ENCODE measurements at regions not wholly inside any gene's neighbourhood (a gene's known extent, or its start where the extent isn't known, plus 50 kb on each side); places are given as distances from the start of the nearest gene placed in this dataset.

- H3K4me1 Mint-ChIP-seq (ENCODE audit: low read depth), result peaks cover 6% of the 10 kb centered on the region
Measured at GRCh38 chr10:113420733-113421675, 131.8 kb upstream of the HABP2 start.

GRCh38 chr10:113422371-113422770, 130.5 kb upstream of the HABP2 start:
- H3K27ac Mint-ChIP-seq, result no peak overlapping the region
- DNase-seq (ENCODE audit: low spot score, unreplicated experiment), result no peak
- H3K36me3 Mint-ChIP-seq (ENCODE audit: insufficient read depth), result peaks cover 5% of the 10 kb centered on the region
- peaks cover 6% of the 10 kb centered on the region for H3K4me1 Mint-ChIP-seq (ENCODE audit: low read depth)
- TF ChIP-seq CTCF (IDR thresholded peaks at IDR 0.05; ENCODE audit: unreplicated experiment), result no peak
- H3K9me3 Mint-ChIP-seq (ENCODE audit: low read depth), result peaks cover 19% of the 10 kb centered on the region
- H3K4me3 Mint-ChIP-seq (ENCODE audit: low read depth), result no peak overlapping the region
- H3K27me3 Mint-ChIP-seq, result peaks cover 85% of the 10 kb centered on the region

More at GRCh38 chr10:113420733-113421675, 131.8 kb upstream of the HABP2 start:
- Mint-ChIP-seq H3K4me3 (ENCODE audit: low read depth) (no peak overlapping the region), H3K36me3 (ENCODE audit: insufficient read depth) (peaks cover 5% of the 10 kb centered on the region), H3K27ac (no peak overlapping the region), H3K27me3 (peaks cover 88% of the 10 kb centered on the region), H3K9me3 (ENCODE audit: low read depth) (peaks cover 19% of the 10 kb centered on the region)
- no peak for TF ChIP-seq CTCF (IDR thresholded peaks at IDR 0.05; ENCODE audit: unreplicated experiment)
- DNase-seq (ENCODE audit: low spot score, unreplicated experiment), result no peak

GRCh38 chr10:113423981-113424721, 128.7 kb upstream of the HABP2 start:
- H3K4me3 Mint-ChIP-seq (ENCODE audit: low read depth), result no peak overlapping the region

DNA sequence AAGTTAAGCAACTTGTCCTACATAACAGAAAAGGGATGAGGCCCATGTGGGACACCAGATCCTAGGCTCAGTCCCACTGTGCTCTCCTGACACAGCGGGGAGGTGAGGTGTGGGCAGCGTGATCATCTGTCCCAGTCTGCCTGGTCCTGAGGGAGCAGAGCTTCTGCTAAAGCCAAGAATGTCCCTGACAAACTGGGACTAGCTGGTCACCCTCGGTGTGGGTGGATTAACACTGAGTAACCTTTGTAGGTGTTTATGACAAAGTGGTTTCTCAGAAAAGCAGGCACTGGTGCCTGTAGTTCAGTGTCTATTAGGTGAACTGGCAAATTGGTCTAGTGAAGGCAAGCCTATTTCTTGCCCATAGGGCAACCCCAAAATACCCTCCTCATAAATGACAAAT, 127.8 kb upstream of the HABP2 start:
- Mint-ChIP-seq H3K27ac (no peak overlapping the region), H3K27me3 (peaks cover 83% of the 10 kb centered on the region)

More at GRCh38 chr10:113423981-113424721, 128.7 kb upstream of the HABP2 start:
- peaks cover 2% of the 10 kb centered on the region for H3K36me3 Mint-ChIP-seq (ENCODE audit: insufficient read depth)
- no peak for DNase-seq (ENCODE audit: low spot score, unreplicated experiment)
- H3K27ac Mint-ChIP-seq, result no peak overlapping the region
- H3K4me1 Mint-ChIP-seq (ENCODE audit: low read depth), result peaks cover 6% of the 10 kb centered on the region
- peaks cover 14% of the 10 kb centered on the region for H3K9me3 Mint-ChIP-seq (ENCODE audit: low read depth)
- H3K27me3 Mint-ChIP-seq, result peaks cover 85% of the 10 kb centered on the region
- no peak for TF ChIP-seq CTCF (IDR thresholded peaks at IDR 0.05; ENCODE audit: unreplicated experiment)

More for the DNA sequence above, 127.8 kb upstream of the HABP2 start:
- peaks cover 5% of the 10 kb centered on the region for H3K9me3 Mint-ChIP-seq (ENCODE audit: low read depth)
- peaks cover 6% of the 10 kb centered on the region for H3K4me1 Mint-ChIP-seq (ENCODE audit: low read depth)
- no peak for TF ChIP-seq CTCF (IDR thresholded peaks at IDR 0.05; ENCODE audit: unreplicated experiment)
- no peak for DNase-seq (ENCODE audit: low spot score, unreplicated experiment)
- peaks cover 1% of the 10 kb centered on the region for H3K36me3 Mint-ChIP-seq (ENCODE audit: insufficient read depth)
- H3K4me3 Mint-ChIP-seq (ENCODE audit: low read depth), result no peak overlapping the region
